ENCODE measurements at regions not wholly inside any gene's neighbourhood (a gene's known extent, or its start where the extent isn't known, plus 50 kb on each side); places are given as distances from the start of the nearest gene placed in this dataset.

GRCh38 chrX:26952213-26952612 is 510.9 kb downstream of the PPP4R3C start:
- TF ChIP-seq EZH2phosphoT487 (IDR thresholded peaks at IDR 0.05): no peak
- TF ChIP-seq CTCF (IDR thresholded peaks at IDR 0.05): no peak

Measured in neural progenitor cell (in vitro differentiated cells).